ENCODE measurements at regions not wholly inside any gene's neighbourhood (a gene's known extent, or its start where the extent isn't known, plus 50 kb on each side); places are given as distances from the start of the nearest gene placed in this dataset.

DNA sequence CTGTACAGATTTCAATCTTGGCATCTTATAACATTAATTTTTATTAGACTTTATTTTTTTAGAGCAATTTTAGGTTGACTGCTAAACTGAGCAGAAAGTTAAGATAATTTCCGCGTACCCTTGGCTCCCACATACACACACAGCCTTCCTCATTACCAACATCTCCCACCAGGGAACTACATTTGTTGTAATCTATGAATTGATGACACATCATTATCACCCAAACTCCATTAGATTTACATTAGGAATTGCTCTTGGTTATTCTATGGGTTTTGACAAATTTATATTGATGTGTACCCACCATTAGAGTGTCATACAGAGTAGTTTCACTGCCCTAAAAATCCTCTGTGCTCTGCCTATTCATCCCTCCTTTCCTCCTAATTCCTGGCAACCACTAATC is 56.4 kb upstream of the GRIK3 start:
- TF ChIP-seq, protein P1, sequence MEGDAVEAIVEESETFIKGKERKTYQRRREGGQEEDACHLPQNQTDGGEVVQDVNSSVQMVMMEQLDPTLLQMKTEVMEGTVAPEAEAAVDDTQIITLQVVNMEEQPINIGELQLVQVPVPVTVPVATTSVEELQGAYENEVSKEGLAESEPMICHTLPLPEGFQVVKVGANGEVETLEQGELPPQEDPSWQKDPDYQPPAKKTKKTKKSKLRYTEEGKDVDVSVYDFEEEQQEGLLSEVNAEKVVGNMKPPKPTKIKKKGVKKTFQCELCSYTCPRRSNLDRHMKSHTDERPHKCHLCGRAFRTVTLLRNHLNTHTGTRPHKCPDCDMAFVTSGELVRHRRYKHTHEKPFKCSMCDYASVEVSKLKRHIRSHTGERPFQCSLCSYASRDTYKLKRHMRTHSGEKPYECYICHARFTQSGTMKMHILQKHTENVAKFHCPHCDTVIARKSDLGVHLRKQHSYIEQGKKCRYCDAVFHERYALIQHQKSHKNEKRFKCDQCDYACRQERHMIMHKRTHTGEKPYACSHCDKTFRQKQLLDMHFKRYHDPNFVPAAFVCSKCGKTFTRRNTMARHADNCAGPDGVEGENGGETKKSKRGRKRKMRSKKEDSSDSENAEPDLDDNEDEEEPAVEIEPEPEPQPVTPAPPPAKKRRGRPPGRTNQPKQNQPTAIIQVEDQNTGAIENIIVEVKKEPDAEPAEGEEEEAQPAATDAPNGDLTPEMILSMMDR (conservative IDR thresholded peaks at IDR 0.05; ENCODE audit: low read depth in 2 of 2): no peak
- no peak for TF ChIP-seq POLR2AphosphoS5 (IDR thresholded peaks at IDR 0.05; ENCODE audit: low read depth)
- TF ChIP-seq EZH2 (IDR thresholded peaks at IDR 0.05; ENCODE audit: low read depth, unreplicated experiment): no peak
- TF ChIP-seq JUNB (IDR thresholded peaks at IDR 0.05; ENCODE audit: unreplicated experiment): no peak
- TF ChIP-seq EZH2phosphoT487 (IDR thresholded peaks at IDR 0.05; ENCODE audit: unreplicated experiment): no peak
- TF ChIP-seq, protein P2, sequence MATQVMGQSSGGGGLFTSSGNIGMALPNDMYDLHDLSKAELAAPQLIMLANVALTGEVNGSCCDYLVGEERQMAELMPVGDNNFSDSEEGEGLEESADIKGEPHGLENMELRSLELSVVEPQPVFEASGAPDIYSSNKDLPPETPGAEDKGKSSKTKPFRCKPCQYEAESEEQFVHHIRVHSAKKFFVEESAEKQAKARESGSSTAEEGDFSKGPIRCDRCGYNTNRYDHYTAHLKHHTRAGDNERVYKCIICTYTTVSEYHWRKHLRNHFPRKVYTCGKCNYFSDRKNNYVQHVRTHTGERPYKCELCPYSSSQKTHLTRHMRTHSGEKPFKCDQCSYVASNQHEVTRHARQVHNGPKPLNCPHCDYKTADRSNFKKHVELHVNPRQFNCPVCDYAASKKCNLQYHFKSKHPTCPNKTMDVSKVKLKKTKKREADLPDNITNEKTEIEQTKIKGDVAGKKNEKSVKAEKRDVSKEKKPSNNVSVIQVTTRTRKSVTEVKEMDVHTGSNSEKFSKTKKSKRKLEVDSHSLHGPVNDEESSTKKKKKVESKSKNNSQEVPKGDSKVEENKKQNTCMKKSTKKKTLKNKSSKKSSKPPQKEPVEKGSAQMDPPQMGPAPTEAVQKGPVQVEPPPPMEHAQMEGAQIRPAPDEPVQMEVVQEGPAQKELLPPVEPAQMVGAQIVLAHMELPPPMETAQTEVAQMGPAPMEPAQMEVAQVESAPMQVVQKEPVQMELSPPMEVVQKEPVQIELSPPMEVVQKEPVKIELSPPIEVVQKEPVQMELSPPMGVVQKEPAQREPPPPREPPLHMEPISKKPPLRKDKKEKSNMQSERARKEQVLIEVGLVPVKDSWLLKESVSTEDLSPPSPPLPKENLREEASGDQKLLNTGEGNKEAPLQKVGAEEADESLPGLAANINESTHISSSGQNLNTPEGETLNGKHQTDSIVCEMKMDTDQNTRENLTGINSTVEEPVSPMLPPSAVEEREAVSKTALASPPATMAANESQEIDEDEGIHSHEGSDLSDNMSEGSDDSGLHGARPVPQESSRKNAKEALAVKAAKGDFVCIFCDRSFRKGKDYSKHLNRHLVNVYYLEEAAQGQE (IDR thresholded peaks at IDR 0.05; ENCODE audit: unreplicated experiment): no peak
- TF ChIP-seq STAT1 (IDR thresholded peaks at IDR 0.05; ENCODE audit: unreplicated experiment): no peak
- TF ChIP-seq, protein P3, sequence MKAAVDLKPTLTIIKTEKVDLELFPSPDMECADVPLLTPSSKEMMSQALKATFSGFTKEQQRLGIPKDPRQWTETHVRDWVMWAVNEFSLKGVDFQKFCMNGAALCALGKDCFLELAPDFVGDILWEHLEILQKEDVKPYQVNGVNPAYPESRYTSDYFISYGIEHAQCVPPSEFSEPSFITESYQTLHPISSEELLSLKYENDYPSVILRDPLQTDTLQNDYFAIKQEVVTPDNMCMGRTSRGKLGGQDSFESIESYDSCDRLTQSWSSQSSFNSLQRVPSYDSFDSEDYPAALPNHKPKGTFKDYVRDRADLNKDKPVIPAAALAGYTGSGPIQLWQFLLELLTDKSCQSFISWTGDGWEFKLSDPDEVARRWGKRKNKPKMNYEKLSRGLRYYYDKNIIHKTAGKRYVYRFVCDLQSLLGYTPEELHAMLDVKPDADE (IDR thresholded peaks at IDR 0.05): no peak
- TF ChIP-seq CREB1 (CRISPR knock-in tag; IDR thresholded peaks at IDR 0.05; ENCODE audit: low read depth): no peak
- no peak for TF ChIP-seq ZNF114 (CRISPR knock-in tag; IDR thresholded peaks at IDR 0.05)
- no peak for TF ChIP-seq ZNF331 (CRISPR knock-in tag; IDR thresholded peaks at IDR 0.05; ENCODE audit: low read depth)
